Keratinocyte (primary cell): ENCODE measurements at regions not wholly inside any gene's neighbourhood (a gene's known extent, or its start where the extent isn't known, plus 50 kb on each side); places are given as distances from the start of the nearest gene placed in this dataset.
A peak's percentile ranks its signal among the peaks of the same experiment; 100 is the strongest.

Experiments
- DNase-seq: peaks from one replicate; pipeline ENCODE4 v3.0.0-alpha.2; 2011; ENCODE audit warnings: low read depth, missing footprints, low spot score
- FAIRE-seq: peaks from 2 replicates; lab custom pipeline; 2011; peaks lifted over from hg19 to GRCh38; lab: Jason Lieb, UNC
- H2AFZ ChIP-seq: 2 replicates; pipeline ENCODE4 v1.6.0; 2012; ENCODE audit warnings: low read length, control low read depth, inconsistent platforms; ENCODE audit not compliant: control insufficient read depth
- H3K27ac ChIP-seq: 2 replicates; pipeline ENCODE4 v1.5.1; 2011; ENCODE audit warnings: low read length; ENCODE audit not compliant: control insufficient read depth, insufficient read depth
- H3K27me3 ChIP-seq: 3 replicates; pipeline ENCODE4 v1.6.0; 2011; ENCODE audit warnings: low read length; ENCODE audit not compliant: control insufficient read depth, insufficient read depth; ENCODE audit errors: extremely low read depth
- H3K36me3 ChIP-seq, 2 experiments: 2 replicates in 1 of 2; 3 replicates in 1 of 2; pipeline ENCODE4 v1.5.1; 2011; ENCODE audit warnings: low read length in 2 of 2, mild to moderate bottlenecking in 1 of 2; ENCODE audit not compliant: control insufficient read depth in 2 of 2, insufficient read depth in 2 of 2; ENCODE audit errors: extremely low read depth in 1 of 2
- H3K4me1 ChIP-seq: 3 replicates; pipeline ENCODE4 v1.5.1; 2011; ENCODE audit warnings: low read length; ENCODE audit not compliant: control insufficient read depth, insufficient read depth; ENCODE audit errors: extremely low read depth
- H3K4me2 ChIP-seq: 3 replicates; pipeline ENCODE4 v1.6.0; 2011; ENCODE audit warnings: low read depth, low read length; ENCODE audit not compliant: control insufficient read depth, insufficient read depth; ENCODE audit errors: extremely low read depth
- H3K4me3 ChIP-seq, 3 experiments: fragments of 200-600 bp in 1 of 3; sonication (generic) in 1 of 3; 2 replicates in 2 of 3; 3 replicates in 1 of 3; pipeline ENCODE4 v1.5.1; 2011 to 2016; ENCODE audit warnings: low read length in 3 of 3, mild to moderate bottlenecking in 3 of 3, control low read depth in 2 of 3, inconsistent platforms in 1 of 3, low read depth in 1 of 3, mixed read lengths in 1 of 3, mixed run types in 1 of 3, moderate library complexity in 1 of 3; ENCODE audit not compliant: control insufficient read depth in 2 of 3, insufficient read depth in 2 of 3; ENCODE audit errors: extremely low read depth in 1 of 3
- H3K79me2 ChIP-seq: 2 replicates; pipeline ENCODE4 v1.6.0; 2012; ENCODE audit warnings: low read length; ENCODE audit not compliant: control insufficient read depth, insufficient read depth
- H3K9ac ChIP-seq: 3 replicates; pipeline ENCODE4 v1.6.0; 2011; ENCODE audit warnings: low read length; ENCODE audit not compliant: control insufficient read depth, insufficient read depth; ENCODE audit errors: extremely low read depth
- H3K9me1 ChIP-seq: 3 replicates; pipeline ENCODE4 v1.6.0; 2011; ENCODE audit warnings: low read length; ENCODE audit not compliant: control insufficient read depth, insufficient read depth; ENCODE audit errors: extremely low read depth
- H3K9me3 ChIP-seq: 2 replicates; pipeline ENCODE4 v1.5.1; 2012; ENCODE audit warnings: low read depth, low read length; ENCODE audit not compliant: control insufficient read depth
- H4K20me1 ChIP-seq: 3 replicates; pipeline ENCODE4 v1.6.0; 2011; ENCODE audit warnings: low read length; ENCODE audit not compliant: control insufficient read depth, insufficient read depth; ENCODE audit errors: extremely low read depth
- CTCF ChIP-seq, 3 experiments: IDR thresholded peaks in 1 of 3; conservative IDR thresholded peaks in 1 of 3; optimal IDR thresholded peaks in 1 of 3; 2 replicates in 2 of 3; 3 replicates in 1 of 3; pipeline versions ENCODE3 to v1.5.1; 2011; ENCODE audit warnings: low read length in 3 of 3, mild to moderate bottlenecking in 3 of 3, moderate library complexity in 2 of 3, control low read depth in 1 of 3, inconsistent platforms in 1 of 3; ENCODE audit not compliant: insufficient read depth in 2 of 3; ENCODE audit errors: extremely low read depth in 1 of 3
- EZH2 ChIP-seq: IDR thresholded peaks from one replicate; pipeline ENCODE4 v1.6.1; 2012; ENCODE audit warnings: inconsistent platforms, mild to moderate bottlenecking, low read length, moderate library complexity
- dilution Hi-C: fragments of 300-500 bp; cut with MboI; formaldehyde crosslinking; loops from one replicate; pipeline ENCODE4 v1.7.0; 2020; ENCODE audit warnings: low sequenced_read_pairs; ENCODE audit not compliant: extremely low pct_ligation_motif_present

- no peak for TF ChIP-seq EZH2
- TF ChIP-seq CTCF (optimal IDR thresholded peaks at IDR 0.05 in 1 of 3, IDR thresholded peaks at IDR 0.05 in 1 of 3, conservative IDR thresholded peaks at IDR 0.05 in 1 of 3; ENCODE audit: extremely low read depth in 1 of 3, insufficient read depth in 2 of 3, low read length in 3 of 3), result no peak
- Histone ChIP-seq H3K4me3 (no peak overlapping the region), H3K9ac (no peak overlapping the region), H3K4me2 (peak overlapping the region; percentile 29), H3K27me3 (no peaks in the 10 kb centered on the region), H3K36me3 (no peaks in the 10 kb centered on the region), H3K9me1 (no peaks in the 10 kb centered on the region), H3K79me2 (no peaks in the 10 kb centered on the region), H2AFZ (no peak overlapping the region), H3K27ac (no peak overlapping the region), H3K9me3 (no peaks in the 10 kb centered on the region), H4K20me1 (no peaks in the 10 kb centered on the region), H3K4me1 (no peaks in the 10 kb centered on the region)
- no peak for FAIRE-seq
- dilution Hi-C loops, result no loop called here
- no peak for DNase-seq
Measured at GRCh38 chr13:105497597-105497996, 1037.9 kb downstream of the EFNB2 start.

- Histone ChIP-seq H3K4me2 (no peak overlapping the region), H4K20me1 (no peaks in the 10 kb centered on the region), H3K9me3 (no peaks in the 10 kb centered on the region), H3K27me3 (no peaks in the 10 kb centered on the region), H3K9me1 (no peaks in the 10 kb centered on the region), H3K9ac (no peak overlapping the region), H2AFZ (no peak overlapping the region), H3K36me3 (no peaks in the 10 kb centered on the region), H3K4me3 (no peak overlapping the region), H3K79me2 (no peaks in the 10 kb centered on the region), H3K4me1 (no peaks in the 10 kb centered on the region), H3K27ac (no peak overlapping the region)
- dilution Hi-C loops, result no loop called here
- DNase-seq (no peak), FAIRE-seq (no peak)
- TF ChIP-seq EZH2 (no peak), CTCF (optimal IDR thresholded peaks at IDR 0.05 in 1 of 3, IDR thresholded peaks at IDR 0.05 in 1 of 3, conservative IDR thresholded peaks at IDR 0.05 in 1 of 3; ENCODE audit: extremely low read depth in 1 of 3, insufficient read depth in 2 of 3, low read length in 3 of 3) (no peak)
Measured at GRCh38 chr13:105492216-105492615, 1043.2 kb downstream of the EFNB2 start.
